A673 (cell line): ENCODE measurements at regions not wholly inside any gene's neighbourhood (a gene's known extent, or its start where the extent isn't known, plus 50 kb on each side); places are given as distances from the start of the nearest gene placed in this dataset.

Experiments
- BruUV-seq: library from RNA; stranded (reverse); fragments of 400-500 nt; replicated peaks from 2 replicates; lab custom pipeline; 2021; lab: Mats Ljungman, UMichigan
- CTCF ChIA-PET: fragments of 300-600 bp; sonication (Branson Sonifier 250); formaldehyde crosslinking; loops from one replicate; lab custom pipeline; 2022; ENCODE audit warnings: antibody characterized with exemption; lab: Charles Lee
- POLR2A ChIA-PET: fragments of 300-600 bp; sonication (Branson Sonifier 250); formaldehyde crosslinking; loops from one replicate; lab custom pipeline; 2022; ENCODE audit warnings: antibody characterized with exemption; ENCODE audit not compliant: low non-redundant PET; lab: Charles Lee
- DNase-seq: peaks from one replicate; pipeline ENCODE4 v3.0.0-alpha.2; 2015; ENCODE audit warnings: low spot score
- H3K27ac ChIP-seq: fragments of 200-600 bp; sonication (generic); 2 replicates; pipeline ENCODE4 v1.5.1; 2016; ENCODE audit warnings: mixed run types, low read depth, mild to moderate bottlenecking, mixed read lengths, antibody characterized with exemption, low read length; ENCODE audit not compliant: poor library complexity, severe bottlenecking
- H3K27me3 ChIP-seq: fragments of 200-600 bp; sonication (generic); replicated peaks from 2 replicates; pipeline ENCODE4 v1.6.1; 2017; ENCODE audit warnings: mixed run types, low read depth, mild to moderate bottlenecking, mixed read lengths, antibody characterized with exemption, low read length; ENCODE audit not compliant: insufficient read depth, poor library complexity
- H3K36me3 ChIP-seq: fragments of 200-600 bp; sonication (generic); 2 replicates; pipeline ENCODE4 v1.6.1; 2016; ENCODE audit warnings: mixed run types, mild to moderate bottlenecking, mixed read lengths, antibody characterized with exemption, low read length; ENCODE audit not compliant: insufficient read depth, poor library complexity, severe bottlenecking
- H3K4me1 ChIP-seq: fragments of 200-600 bp; sonication (generic); 2 replicates; pipeline ENCODE4 v1.6.1; 2017; ENCODE audit warnings: mixed run types, mild to moderate bottlenecking, mixed read lengths, antibody characterized with exemption, low read length; ENCODE audit not compliant: insufficient read depth, poor library complexity, severe bottlenecking
- H3K4me3 ChIP-seq: fragments of 200-600 bp; sonication (generic); 2 replicates; pipeline ENCODE4 v1.5.1; 2016; ENCODE audit warnings: low read depth, mixed run types, mild to moderate bottlenecking, mixed read lengths, low read length; ENCODE audit not compliant: poor library complexity, severe bottlenecking
- H3K9me3 ChIP-seq: fragments of 200-600 bp; sonication (generic); 2 replicates; pipeline ENCODE4 v1.6.1; 2016; ENCODE audit warnings: mixed run types, low read depth, mild to moderate bottlenecking, mixed read lengths, antibody characterized with exemption, low read length; ENCODE audit not compliant: poor library complexity, severe bottlenecking
- EZH2 ChIP-seq: fragments of 200-600 bp; sonication (generic); IDR thresholded peaks from 2 replicates; pipeline ENCODE4 v1.6.1; 2017; ENCODE audit warnings: borderline replicate concordance, low read depth, mild to moderate bottlenecking, mixed read lengths, antibody characterized with exemption, low read length; ENCODE audit not compliant: poor library complexity, severe bottlenecking
- intact Hi-C: fragments of 100-400 bp; cut with micrococcal nuclease; formaldehyde crosslinking; loops from one replicate; pipeline ENCODE4 v1.10.0; 2022; ENCODE audit not compliant: unreplicated experiment
- TF ChIP-seq, protein P1 (sequence below): fragments of 300-800, 200-600 bp; sonication (generic); conservative IDR thresholded peaks from 2 replicates; pipeline ENCODE4 v1.5.1; 2017; ENCODE audit warnings: low read depth, mild to moderate bottlenecking, antibody characterized with exemption, low read length, moderate library complexity, mixed read lengths

DNA sequence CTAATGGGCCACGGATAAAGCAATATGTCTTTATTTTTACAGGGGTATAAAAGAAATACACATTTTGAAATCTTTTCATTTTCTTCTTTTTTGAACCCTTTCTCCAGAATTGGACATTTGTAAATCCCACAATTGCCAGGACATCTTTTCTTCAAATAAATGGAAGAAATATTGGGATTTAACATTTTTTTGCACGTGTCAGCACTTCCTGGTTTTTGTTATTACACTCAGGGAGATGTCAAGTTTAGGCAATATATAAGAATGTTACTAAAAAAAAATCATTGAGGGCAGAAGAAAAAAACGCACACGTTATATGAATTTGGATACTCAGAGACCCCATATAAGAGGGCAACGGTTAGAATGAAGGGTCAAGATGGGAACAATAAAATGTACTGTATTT is 78.3 kb upstream of the TMCO5A start:
- BruUV-seq: no TSS peak
- CTCF ChIA-PET: interaction anchor here (0.6 kb wide), 1 partner anchor 165 kb away, joined by 5 read pairs; no protein-coding TSS in a partner anchor
- H3K9me3 ChIP-seq: no peaks in the 10 kb centered on the region
- POLR2A ChIA-PET: no interaction called here
- no peak for DNase-seq
- H3K27me3 ChIP-seq: no peaks in the 10 kb centered on the region
- intact Hi-C loops: no loop called here
- no peak overlapping the region for H3K4me3 ChIP-seq
- TF ChIP-seq, protein P1, sequence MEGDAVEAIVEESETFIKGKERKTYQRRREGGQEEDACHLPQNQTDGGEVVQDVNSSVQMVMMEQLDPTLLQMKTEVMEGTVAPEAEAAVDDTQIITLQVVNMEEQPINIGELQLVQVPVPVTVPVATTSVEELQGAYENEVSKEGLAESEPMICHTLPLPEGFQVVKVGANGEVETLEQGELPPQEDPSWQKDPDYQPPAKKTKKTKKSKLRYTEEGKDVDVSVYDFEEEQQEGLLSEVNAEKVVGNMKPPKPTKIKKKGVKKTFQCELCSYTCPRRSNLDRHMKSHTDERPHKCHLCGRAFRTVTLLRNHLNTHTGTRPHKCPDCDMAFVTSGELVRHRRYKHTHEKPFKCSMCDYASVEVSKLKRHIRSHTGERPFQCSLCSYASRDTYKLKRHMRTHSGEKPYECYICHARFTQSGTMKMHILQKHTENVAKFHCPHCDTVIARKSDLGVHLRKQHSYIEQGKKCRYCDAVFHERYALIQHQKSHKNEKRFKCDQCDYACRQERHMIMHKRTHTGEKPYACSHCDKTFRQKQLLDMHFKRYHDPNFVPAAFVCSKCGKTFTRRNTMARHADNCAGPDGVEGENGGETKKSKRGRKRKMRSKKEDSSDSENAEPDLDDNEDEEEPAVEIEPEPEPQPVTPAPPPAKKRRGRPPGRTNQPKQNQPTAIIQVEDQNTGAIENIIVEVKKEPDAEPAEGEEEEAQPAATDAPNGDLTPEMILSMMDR: no peak
- no peak for TF ChIP-seq EZH2
- H3K27ac ChIP-seq: no peak overlapping the region
- H3K36me3 ChIP-seq: no peaks in the 10 kb centered on the region
- H3K4me1 ChIP-seq: no peaks in the 10 kb centered on the region

DNA sequence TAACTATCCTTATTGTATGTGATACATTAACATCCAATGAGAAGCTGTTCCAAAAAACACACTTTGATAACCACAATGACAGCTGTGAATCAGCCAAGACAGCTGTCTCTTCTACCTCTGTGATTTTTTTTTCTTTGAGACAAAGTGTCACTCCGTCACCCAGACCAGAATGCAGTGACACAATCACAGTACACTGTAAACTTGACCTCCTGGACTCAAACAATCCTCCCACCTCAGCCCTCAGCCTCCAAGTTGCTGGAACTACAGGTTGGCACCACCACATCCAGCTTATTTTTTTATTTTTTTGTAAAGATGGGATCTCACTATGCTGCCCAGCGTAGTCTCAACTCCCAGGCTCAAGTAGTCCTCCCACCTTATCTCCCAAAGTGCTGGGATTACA is 73.5 kb upstream of the TMCO5A start:
- ChIA-PET CTCF (interaction anchor here (0.5 kb wide), 1 partner anchor 1839 kb away, joined by 3 read pairs; no protein-coding TSS in a partner anchor), POLR2A (no interaction called here)
- TF ChIP-seq, protein P1: no peak
- no peak for TF ChIP-seq EZH2
- Histone ChIP-seq H3K4me1 (no peaks in the 10 kb centered on the region), H3K27ac (no peak overlapping the region), H3K36me3 (no peaks in the 10 kb centered on the region), H3K4me3 (no peak overlapping the region), H3K9me3 (no peaks in the 10 kb centered on the region), H3K27me3 (no peaks in the 10 kb centered on the region)
- no peak for DNase-seq
- no TSS peak for BruUV-seq
- intact Hi-C loops: no loop called here

DNA sequence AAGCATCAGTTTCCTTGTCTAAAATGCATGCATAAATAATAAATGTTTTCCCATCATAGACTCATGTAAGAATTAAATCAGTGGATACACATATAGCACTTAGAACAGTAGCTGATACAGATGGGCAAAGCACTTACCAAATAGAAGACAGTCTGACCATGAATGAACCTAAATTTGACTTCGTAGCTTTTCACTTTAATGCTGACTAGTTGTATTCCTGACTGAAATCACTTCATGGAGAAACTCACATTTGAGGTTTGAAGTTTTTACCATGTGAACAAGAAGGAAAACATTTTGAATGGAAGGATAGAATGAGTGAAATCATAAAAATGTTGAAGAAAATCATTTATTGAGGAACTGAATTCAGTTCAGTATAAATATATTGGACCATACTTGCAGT is 68.8 kb upstream of the TMCO5A start:
- H3K27ac ChIP-seq: no peak overlapping the region
- no peaks in the 10 kb centered on the region for H3K36me3 ChIP-seq
- H3K9me3 ChIP-seq: no peaks in the 10 kb centered on the region
- no peak overlapping the region for H3K4me3 ChIP-seq
- TF ChIP-seq EZH2: no peak
- TF ChIP-seq, protein P1: no peak
- H3K27me3 ChIP-seq: no peaks in the 10 kb centered on the region
- no TSS peak for BruUV-seq
- ChIA-PET POLR2A (no interaction called here), CTCF (no interaction called here)
- no peaks in the 10 kb centered on the region for H3K4me1 ChIP-seq
- intact Hi-C loops: no loop called here
- DNase-seq: no peak
